C1 segment of cervical spinal cord (tissue), 14 donors: ENCODE measurements at regions not wholly inside any gene's neighbourhood (a gene's known extent, or its start where the extent isn't known, plus 50 kb on each side); places are given as distances from the start of the nearest gene placed in this dataset.

Source experiments
- DNase-seq, 14 donors: peaks; one replicate each; lab custom pipeline; 2025; lab: John Stamatoyannopoulos, UW

GRCh38 chr18:26794230-26795101, 71.0 kb downstream of the AQP4 start:
- no peak for DNase-seq

GRCh38 chr18:26792661-26793060, 72.8 kb downstream of the AQP4 start:
- no peak for DNase-seq

- DNase-seq = no peak
Observed at GRCh38 chr18:26791676-26792075, 73.8 kb downstream of the AQP4 start.

DNA sequence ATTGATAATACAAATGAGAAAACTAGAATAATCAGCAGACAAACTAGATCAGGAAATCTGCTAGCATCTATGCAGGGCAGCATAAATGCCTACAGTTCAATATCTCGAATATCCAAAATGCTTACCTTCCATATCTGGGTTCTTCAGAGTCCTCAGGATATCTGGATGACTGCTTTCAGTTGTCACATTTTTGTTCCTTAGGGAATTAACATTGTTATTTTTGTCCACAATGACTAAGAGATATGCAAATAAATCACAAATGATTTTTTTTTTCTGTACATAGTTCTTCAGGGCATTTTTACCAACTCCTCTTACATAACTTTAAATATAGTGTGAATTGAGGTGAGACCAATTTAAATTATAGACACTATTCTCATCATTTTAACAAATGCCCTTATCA, 80.9 kb downstream of the AQP4 start:
- DNase-seq = no peak

DNA sequence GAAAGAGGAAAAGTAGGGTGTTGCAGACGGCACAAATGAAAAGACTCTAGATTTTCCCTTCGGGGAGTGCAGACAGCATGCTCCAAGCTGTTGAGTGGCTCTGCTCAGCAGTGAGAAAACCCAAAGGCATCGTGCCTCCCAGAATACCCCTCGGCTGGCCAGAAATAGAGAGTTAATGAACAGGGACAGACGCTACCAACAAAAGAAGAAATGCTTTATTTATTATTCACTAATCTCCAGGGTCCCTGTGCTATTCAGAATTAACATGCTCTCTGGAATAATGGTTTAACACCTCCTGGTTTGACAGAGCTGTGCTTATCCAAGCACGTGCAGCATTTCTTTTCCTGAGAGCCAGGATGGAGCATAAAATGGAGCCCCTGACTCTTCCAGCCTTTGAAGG, 82.3 kb downstream of the AQP4 start:
- DNase-seq = no peak

DNA sequence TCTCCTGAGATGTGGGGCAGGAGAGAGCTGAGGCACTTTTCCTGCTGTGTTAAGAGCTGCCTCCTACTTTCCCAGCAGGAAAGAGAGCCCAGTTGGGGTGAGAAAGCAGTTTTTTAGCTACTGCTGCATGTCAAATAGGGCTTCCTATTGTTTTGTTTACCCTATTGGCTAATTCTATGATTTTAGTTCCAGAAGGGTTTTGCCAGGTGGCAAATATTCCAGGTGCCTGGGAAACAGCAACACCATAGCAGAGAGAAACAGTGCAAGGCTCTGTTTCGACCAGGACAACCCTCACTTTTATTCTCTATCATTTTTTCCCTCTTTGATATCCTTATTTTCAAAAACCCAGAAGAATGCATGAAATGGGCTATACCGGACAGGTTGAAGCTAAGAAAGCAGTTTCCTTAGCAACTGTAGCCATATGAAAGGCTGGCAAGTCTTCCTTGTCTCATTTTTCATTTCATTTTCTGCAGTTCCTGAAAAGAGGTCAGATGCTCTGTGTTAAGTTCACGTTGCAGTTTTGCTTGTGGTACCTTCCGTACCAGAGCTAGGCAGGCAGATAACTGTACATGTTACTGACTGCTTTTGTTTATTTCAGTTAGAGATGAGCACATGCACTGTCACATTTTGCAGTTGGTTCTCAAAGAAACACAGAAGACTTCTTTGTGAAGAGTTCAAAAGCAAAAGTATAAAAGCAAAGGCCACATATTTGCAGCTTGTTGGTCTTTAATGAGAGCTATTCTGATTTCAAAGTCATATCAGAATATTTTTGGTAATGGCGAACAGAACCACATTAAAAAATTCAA, 84.8 kb downstream of the AQP4 start:
- peak in 1 of 14 donors; percentile 1 for DNase-seq

GRCh38 chr18:26778054-26778393, 87.5 kb downstream of the AQP4 start:
- DNase-seq = no peak

DNA sequence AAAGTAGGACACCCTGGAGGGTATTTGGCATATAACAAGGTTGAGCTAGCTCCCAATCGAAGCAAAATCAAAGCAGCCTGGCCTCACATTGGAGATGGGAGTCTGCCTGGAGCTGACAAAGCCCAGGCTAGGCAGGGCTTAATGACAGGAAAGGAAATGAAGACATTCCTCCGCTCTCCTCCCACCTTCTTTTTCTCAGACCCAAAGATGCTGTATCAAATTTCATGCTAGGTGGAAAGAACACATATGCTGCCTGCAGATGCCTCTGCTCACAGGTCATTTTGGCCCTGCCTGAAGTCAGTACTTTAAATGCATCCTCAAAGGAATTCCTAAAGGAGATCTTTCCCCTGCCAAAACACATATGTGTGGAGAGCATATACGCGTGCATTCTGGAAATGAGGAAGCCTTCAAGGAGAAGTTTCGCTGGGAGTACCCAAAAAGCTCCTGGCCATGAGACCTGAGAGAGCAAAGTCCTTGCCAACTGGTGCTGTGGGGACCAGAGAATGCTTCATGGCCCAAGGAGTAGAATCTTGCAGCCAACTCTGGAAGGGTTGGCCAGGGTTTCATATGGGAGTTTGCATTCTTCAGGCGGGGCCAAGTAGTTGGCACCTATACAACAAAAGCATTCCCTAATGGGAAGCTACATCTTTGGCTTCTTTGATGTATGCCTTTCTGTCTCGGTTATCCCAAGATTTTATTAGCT, 88.0 kb downstream of the AQP4 start:
- DNase-seq = no peak

- no peak for DNase-seq
Observed at GRCh38 chr18:26772691-26773090, 92.8 kb downstream of the AQP4 start.

GRCh38 chr18:26771524-26771923, 94.0 kb downstream of the AQP4 start:
- no peak for DNase-seq

DNA sequence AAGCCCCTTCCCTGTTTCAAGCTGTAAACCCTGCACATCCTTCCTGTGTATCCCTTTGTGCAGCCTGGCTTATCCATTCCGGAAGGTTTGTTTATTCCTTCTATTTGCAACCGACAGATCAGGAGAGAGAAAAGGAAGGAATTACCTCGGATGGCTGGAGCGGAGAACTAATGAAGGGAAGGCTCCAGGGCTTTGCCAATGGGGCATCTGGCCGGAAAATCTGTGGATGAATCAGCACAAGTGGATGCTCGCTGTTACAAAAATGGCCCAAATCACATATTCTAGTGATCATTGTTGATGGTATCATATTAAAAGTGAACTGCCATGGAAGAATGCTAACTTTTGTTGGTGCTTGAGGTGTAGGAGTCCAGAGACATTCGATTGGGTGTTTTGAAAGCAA, 97.1 kb downstream of the AQP4 start:
- DNase-seq = no peak

GRCh38 chr18:26765498-26765897, 100.0 kb downstream of the AQP4 start:
- no peak for DNase-seq

DNA sequence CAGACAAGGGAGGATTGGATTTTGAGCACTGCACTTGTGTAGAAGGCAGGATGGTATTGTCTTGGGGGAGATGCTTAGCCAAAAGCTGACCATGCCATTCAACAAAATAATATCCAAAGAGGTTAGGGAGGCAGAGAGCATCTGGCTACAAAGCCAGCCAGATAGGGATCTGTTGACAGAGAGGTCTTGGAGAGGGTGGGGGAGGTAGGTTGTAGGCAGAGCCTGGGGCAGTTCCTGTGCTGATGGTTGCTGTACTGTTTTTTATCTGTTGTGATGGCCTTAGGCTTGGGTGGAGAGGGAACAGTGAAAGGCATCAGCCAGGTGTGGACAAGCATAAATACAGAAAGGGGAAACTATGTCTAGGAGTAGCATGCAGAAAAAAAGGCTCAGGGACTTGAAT, 100.9 kb downstream of the AQP4 start:
- DNase-seq = no peak

GRCh38 chr18:26764177-26764576, 101.3 kb downstream of the AQP4 start:
- DNase-seq = no peak

GRCh38 chr18:26763446-26764110, 101.9 kb downstream of the AQP4 start:
- DNase-seq = no peak

GRCh38 chr18:26757263-26758019, 108.1 kb downstream of the AQP4 start:
- no peak for DNase-seq

GRCh38 chr18:26756556-26756955, 109.0 kb downstream of the AQP4 start:
- DNase-seq = no peak

DNA sequence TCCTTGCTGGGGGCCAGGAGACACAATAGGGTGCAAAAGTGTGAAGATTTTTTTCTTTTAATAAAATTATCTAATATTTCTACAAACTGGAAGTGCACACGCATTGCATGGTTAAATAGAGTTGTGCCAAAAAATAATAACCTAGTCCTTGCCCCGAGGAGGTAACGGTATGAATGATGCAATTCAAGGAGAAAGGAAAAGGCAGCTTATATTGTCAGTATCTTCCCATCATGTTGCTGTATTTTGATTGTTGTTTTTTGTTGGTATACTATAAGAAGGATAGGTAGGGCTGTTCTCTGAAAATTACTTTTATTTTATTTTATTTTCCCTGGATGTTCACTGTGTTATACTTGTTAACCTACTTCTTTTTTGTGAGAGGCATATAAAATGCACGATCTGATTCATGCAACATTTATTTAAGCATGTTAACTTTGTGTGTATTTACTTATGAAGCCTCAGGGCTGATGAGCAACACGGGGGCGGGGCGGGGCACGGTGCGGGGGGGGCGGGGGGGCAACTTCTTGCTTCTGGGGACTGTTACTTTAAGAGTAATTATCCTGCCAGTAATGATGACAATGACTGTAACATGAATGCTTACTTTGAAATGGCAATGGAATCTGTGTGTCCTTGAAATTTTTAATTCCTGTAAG, 118.6 kb downstream of the AQP4 start:
- DNase-seq = no peak

GRCh38 chr18:26746398-26746797, 119.1 kb downstream of the AQP4 start:
- no peak for DNase-seq
